GM12878 (cell line): ENCODE measurements at regions not wholly inside any gene's neighbourhood (a gene's known extent, or its start where the extent isn't known, plus 50 kb on each side); places are given as distances from the start of the nearest gene placed in this dataset.

ENCODE experiments used
- ATAC-seq: fragments of 200-7000 bp; cut with Tn5 transposase; 3 replicates; pipeline ENCODE4 v1.9.1; 2020; ENCODE audit warnings: mild to moderate bottlenecking, moderate library complexity
- BruUV-seq: library from RNA; stranded (reverse); fragments of 400-500 nt; replicated peaks from 2 replicates; lab custom pipeline; 2021; lab: Mats Ljungman, UMichigan
- CTCF ChIA-PET: fragments of 300-600 bp; sonication (Branson Sonifier 250); formaldehyde crosslinking; extraction: SDS; loops from one replicate; lab custom pipeline; 2021; ENCODE audit warnings: inconsistent platforms; lab: Yijun Ruan, JAX
- POLR2A ChIA-PET: fragments of 350-600 bp; formaldehyde crosslinking; extraction: SDS; loops from one replicate; lab custom pipeline; 2021; ENCODE audit warnings: inconsistent platforms; lab: Charles Lee
- RAD21 ChIA-PET: fragments of 300-600 bp; sonication (Branson Sonifier 250); formaldehyde crosslinking; loops from one replicate; lab custom pipeline; 2023; ENCODE audit warnings: antibody characterized with exemption; ENCODE audit not compliant: unreplicated experiment; lab: Charles Lee
- SMC1A ChIA-PET: fragments of 300-600 bp; sonication (Branson Sonifier 250); formaldehyde crosslinking; loops from one replicate; lab custom pipeline; 2023; ENCODE audit not compliant: unreplicated experiment, uncharacterized antibody; lab: Charles Lee
- DNase-seq: peaks from one replicate; pipeline ENCODE4 v3.0.0-alpha.2; 2011; ENCODE audit warnings: low read depth, low spot score
- FAIRE-seq: peaks from 3 replicates; lab custom pipeline; 2011; peaks lifted over from hg19 to GRCh38; lab: Jason Lieb, UNC
- H2AFZ ChIP-seq: 2 replicates; pipeline ENCODE4 v1.6.0; 2011; ENCODE audit warnings: low read depth, low read length, control low read depth; ENCODE audit not compliant: control insufficient read depth
- H3K27ac ChIP-seq: 2 replicates; pipeline ENCODE4 v1.5.1; 2011; ENCODE audit warnings: control low read depth; ENCODE audit not compliant: control insufficient read depth, insufficient read depth
- H3K27me3 ChIP-seq, 2 experiments: replicated peaks in 1 of 2; 2 replicates each; pipeline versions ENCODE4 v1.6.0 to v1.6.1; 2011; ENCODE audit warnings: low read length in 1 of 2; ENCODE audit not compliant: control insufficient read depth in 2 of 2, insufficient read depth in 2 of 2
- H3K36me3 ChIP-seq, 2 experiments: 2 replicates each; pipeline ENCODE4 v1.5.1; 2011; ENCODE audit warnings: low read length in 1 of 2; ENCODE audit not compliant: control insufficient read depth in 2 of 2, insufficient read depth in 2 of 2
- H3K4me1 ChIP-seq: 2 replicates; pipeline ENCODE4 v1.6.1; 2011; ENCODE audit warnings: mild to moderate bottlenecking, low read length, moderate library complexity, mixed read lengths; ENCODE audit not compliant: control insufficient read depth, insufficient read depth
- H3K4me2 ChIP-seq: 2 replicates; pipeline ENCODE4 v1.6.0; 2011; ENCODE audit warnings: control low read depth; ENCODE audit not compliant: control insufficient read depth, insufficient read depth
- H3K4me3 ChIP-seq: fragments of 200-600 bp; sonication (generic); 2 replicates; pipeline ENCODE4 v1.5.1; 2016
- H3K79me2 ChIP-seq: 2 replicates; pipeline ENCODE4 v1.6.0; 2011; ENCODE audit warnings: low read length; ENCODE audit not compliant: control insufficient read depth, insufficient read depth
- H3K9ac ChIP-seq: 2 replicates; pipeline ENCODE4 v1.8.0; 2011; ENCODE audit warnings: low read length, control low read depth, mixed read lengths; ENCODE audit not compliant: control insufficient read depth, insufficient read depth
- H3K9me3 ChIP-seq: replicated peaks from 3 replicates; pipeline ENCODE4 v1.5.1; 2011; ENCODE audit warnings: mild to moderate bottlenecking, low read length; ENCODE audit not compliant: control insufficient read depth, insufficient read depth
- H4K20me1 ChIP-seq: 2 replicates; pipeline ENCODE4 v1.6.0; 2011; ENCODE audit not compliant: control insufficient read depth, insufficient read depth
- CREM ChIP-seq: IDR thresholded peaks from 2 replicates; pipeline ENCODE4 v1.6.1; 2014; ENCODE audit warnings: antibody characterized with exemption, low read depth
- NFXL1 ChIP-seq: fragments of 450-650 bp; IDR thresholded peaks from 2 replicates; pipeline ENCODE4 v1.6.1; 2017; ENCODE audit warnings: antibody characterized with exemption, mild to moderate bottlenecking, borderline replicate concordance
- NFYA ChIP-seq: IDR thresholded peaks from 2 replicates; pipeline ENCODE4 v1.6.1; 2011; ENCODE audit warnings: low read depth, mild to moderate bottlenecking, low read length, improper control_type of control experiment, borderline replicate concordance
- SMARCA5 ChIP-seq: fragments of 450-650 bp; IDR thresholded peaks from 2 replicates; pipeline ENCODE4 v1.6.1; 2017; ENCODE audit warnings: mild to moderate bottlenecking
- YY1 ChIP-seq: IDR thresholded peaks from 2 replicates; pipeline ENCODE4 v1.6.1; 2011; ENCODE audit warnings: low read depth, mild to moderate bottlenecking, low read length
- WGBS: methylation state at CpG from one replicate; pipeline ENCODE4 v1.1.6; 2016; ENCODE audit warnings: low lambda C conversion rate; ENCODE audit not compliant: insufficient replicate concordance, insufficient coverage; ENCODE audit errors: missing lambda C conversion rate; 5-methylcytosine and 5-hydroxymethylcytosine counted together
- in situ Hi-C: fragments of 300-500 bp; cut with MboI; formaldehyde crosslinking; loops from 9 replicates; pipeline ENCODE4 v1.14.3; 2018; ENCODE audit warnings: mixed read lengths
- intact Hi-C: fragments of 100-400 bp; cut with micrococcal nuclease; formaldehyde crosslinking; loops from one replicate; pipeline ENCODE4 v1.14.2; 2022; ENCODE audit not compliant: unreplicated experiment
- TF ChIP-seq, protein P1 (sequence below): IDR thresholded peaks from 2 replicates; pipeline ENCODE4 v1.6.1; 2012; ENCODE audit warnings: mild to moderate bottlenecking, low read depth, low read length
- TF ChIP-seq, protein P2 (sequence below): fragments of 450-650 bp; IDR thresholded peaks from 2 replicates; pipeline ENCODE4 v1.6.1; 2018; ENCODE audit warnings: mild to moderate bottlenecking, low read depth, moderate library complexity; ENCODE audit not compliant: partially characterized antibody
- TF ChIP-seq, protein P3 (sequence below): IDR thresholded peaks from 2 replicates; pipeline ENCODE4 v1.6.1; 2012; ENCODE audit warnings: low read length, inconsistent platforms
- TF ChIP-seq, protein P4 (sequence below): fragments of 450-650 bp; IDR thresholded peaks from 2 replicates; pipeline ENCODE4 v1.6.1; 2016; ENCODE audit warnings: mild to moderate bottlenecking, moderate library complexity, borderline replicate concordance

DNA sequence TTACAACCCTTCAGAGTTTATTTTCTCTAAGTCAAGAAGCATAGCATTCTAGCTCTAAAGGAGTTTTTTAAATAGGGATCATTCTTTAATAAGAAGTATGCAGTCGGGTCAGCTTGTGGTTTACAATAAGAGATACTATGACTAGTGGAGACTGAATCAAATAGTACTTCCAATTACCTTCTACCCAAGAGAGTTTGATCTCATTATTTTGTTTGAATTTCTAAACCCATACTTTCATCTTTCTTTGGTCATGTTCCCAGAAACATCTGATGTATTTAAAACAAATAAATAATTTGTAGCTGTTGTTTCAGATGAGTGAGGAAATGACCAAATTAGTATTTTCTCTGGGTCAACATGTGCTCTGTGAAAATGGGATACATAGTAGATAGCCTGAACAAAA is 160.2 kb upstream of the CDH6 start:
- RAD21 ChIA-PET, result no interaction called here
- no TSS peak for BruUV-seq
- TF ChIP-seq, protein P1, sequence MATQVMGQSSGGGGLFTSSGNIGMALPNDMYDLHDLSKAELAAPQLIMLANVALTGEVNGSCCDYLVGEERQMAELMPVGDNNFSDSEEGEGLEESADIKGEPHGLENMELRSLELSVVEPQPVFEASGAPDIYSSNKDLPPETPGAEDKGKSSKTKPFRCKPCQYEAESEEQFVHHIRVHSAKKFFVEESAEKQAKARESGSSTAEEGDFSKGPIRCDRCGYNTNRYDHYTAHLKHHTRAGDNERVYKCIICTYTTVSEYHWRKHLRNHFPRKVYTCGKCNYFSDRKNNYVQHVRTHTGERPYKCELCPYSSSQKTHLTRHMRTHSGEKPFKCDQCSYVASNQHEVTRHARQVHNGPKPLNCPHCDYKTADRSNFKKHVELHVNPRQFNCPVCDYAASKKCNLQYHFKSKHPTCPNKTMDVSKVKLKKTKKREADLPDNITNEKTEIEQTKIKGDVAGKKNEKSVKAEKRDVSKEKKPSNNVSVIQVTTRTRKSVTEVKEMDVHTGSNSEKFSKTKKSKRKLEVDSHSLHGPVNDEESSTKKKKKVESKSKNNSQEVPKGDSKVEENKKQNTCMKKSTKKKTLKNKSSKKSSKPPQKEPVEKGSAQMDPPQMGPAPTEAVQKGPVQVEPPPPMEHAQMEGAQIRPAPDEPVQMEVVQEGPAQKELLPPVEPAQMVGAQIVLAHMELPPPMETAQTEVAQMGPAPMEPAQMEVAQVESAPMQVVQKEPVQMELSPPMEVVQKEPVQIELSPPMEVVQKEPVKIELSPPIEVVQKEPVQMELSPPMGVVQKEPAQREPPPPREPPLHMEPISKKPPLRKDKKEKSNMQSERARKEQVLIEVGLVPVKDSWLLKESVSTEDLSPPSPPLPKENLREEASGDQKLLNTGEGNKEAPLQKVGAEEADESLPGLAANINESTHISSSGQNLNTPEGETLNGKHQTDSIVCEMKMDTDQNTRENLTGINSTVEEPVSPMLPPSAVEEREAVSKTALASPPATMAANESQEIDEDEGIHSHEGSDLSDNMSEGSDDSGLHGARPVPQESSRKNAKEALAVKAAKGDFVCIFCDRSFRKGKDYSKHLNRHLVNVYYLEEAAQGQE, result no peak
- TF ChIP-seq NFXL1 (no peak), YY1 (no peak), CREM (no peak), NFYA (no peak), SMARCA5 (no peak)
- TF ChIP-seq, protein P2, sequence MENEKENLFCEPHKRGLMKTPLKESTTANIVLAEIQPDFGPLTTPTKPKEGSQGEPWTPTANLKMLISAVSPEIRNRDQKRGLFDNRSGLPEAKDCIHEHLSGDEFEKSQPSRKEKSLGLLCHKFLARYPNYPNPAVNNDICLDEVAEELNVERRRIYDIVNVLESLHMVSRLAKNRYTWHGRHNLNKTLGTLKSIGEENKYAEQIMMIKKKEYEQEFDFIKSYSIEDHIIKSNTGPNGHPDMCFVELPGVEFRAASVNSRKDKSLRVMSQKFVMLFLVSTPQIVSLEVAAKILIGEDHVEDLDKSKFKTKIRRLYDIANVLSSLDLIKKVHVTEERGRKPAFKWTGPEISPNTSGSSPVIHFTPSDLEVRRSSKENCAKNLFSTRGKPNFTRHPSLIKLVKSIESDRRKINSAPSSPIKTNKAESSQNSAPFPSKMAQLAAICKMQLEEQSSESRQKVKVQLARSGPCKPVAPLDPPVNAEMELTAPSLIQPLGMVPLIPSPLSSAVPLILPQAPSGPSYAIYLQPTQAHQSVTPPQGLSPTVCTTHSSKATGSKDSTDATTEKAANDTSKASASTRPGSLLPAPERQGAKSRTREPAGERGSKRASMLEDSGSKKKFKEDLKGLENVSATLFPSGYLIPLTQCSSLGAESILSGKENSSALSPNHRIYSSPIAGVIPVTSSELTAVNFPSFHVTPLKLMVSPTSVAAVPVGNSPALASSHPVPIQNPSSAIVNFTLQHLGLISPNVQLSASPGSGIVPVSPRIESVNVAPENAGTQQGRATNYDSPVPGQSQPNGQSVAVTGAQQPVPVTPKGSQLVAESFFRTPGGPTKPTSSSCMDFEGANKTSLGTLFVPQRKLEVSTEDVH, result no peak
- TF ChIP-seq, protein P3, sequence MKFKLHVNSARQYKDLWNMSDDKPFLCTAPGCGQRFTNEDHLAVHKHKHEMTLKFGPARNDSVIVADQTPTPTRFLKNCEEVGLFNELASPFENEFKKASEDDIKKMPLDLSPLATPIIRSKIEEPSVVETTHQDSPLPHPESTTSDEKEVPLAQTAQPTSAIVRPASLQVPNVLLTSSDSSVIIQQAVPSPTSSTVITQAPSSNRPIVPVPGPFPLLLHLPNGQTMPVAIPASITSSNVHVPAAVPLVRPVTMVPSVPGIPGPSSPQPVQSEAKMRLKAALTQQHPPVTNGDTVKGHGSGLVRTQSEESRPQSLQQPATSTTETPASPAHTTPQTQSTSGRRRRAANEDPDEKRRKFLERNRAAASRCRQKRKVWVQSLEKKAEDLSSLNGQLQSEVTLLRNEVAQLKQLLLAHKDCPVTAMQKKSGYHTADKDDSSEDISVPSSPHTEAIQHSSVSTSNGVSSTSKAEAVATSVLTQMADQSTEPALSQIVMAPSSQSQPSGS, result no peak
- TF ChIP-seq, protein P4, sequence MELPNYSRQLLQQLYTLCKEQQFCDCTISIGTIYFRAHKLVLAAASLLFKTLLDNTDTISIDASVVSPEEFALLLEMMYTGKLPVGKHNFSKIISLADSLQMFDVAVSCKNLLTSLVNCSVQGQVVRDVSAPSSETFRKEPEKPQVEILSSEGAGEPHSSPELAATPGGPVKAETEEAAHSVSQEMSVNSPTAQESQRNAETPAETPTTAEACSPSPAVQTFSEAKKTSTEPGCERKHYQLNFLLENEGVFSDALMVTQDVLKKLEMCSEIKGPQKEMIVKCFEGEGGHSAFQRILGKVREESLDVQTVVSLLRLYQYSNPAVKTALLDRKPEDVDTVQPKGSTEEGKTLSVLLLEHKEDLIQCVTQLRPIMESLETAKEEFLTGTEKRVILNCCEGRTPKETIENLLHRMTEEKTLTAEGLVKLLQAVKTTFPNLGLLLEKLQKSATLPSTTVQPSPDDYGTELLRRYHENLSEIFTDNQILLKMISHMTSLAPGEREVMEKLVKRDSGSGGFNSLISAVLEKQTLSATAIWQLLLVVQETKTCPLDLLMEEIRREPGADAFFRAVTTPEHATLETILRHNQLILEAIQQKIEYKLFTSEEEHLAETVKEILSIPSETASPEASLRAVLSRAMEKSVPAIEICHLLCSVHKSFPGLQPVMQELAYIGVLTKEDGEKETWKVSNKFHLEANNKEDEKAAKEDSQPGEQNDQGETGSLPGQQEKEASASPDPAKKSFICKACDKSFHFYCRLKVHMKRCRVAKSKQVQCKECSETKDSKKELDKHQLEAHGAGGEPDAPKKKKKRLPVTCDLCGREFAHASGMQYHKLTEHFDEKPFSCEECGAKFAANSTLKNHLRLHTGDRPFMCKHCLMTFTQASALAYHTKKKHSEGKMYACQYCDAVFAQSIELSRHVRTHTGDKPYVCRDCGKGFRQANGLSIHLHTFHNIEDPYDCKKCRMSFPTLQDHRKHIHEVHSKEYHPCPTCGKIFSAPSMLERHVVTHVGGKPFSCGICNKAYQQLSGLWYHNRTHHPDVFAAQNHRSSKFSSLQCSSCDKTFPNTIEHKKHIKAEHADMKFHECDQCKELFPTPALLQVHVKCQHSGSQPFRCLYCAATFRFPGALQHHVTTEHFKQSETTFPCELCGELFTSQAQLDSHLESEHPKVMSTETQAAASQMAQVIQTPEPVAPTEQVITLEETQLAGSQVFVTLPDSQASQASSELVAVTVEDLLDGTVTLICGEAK, result no peak

More for the DNA sequence above, 160.2 kb upstream of the CDH6 start:
- no peaks in the 10 kb centered on the region for H3K27me3 ChIP-seq
- H2AFZ ChIP-seq, result no peak overlapping the region
- 0% methylated on average over 1 of the region's 1 CpG for WGBS
- no peaks in the 10 kb centered on the region for H3K4me1 ChIP-seq
- FAIRE-seq (no peak), DNase-seq (no peak), ATAC-seq (no peak)
- no peak overlapping the region for H3K4me3 ChIP-seq
- H3K9me3 ChIP-seq, result no peaks in the 10 kb centered on the region
- ChIA-PET POLR2A (no interaction called here), SMC1A (interaction anchor here (1.3 to 1.7 kb wide), 2 partner anchors 10 to 15 kb away, joined by 4 to 5 read pairs; no protein-coding TSS in a partner anchor), CTCF (no interaction called here)
- H4K20me1 ChIP-seq, result no peaks in the 10 kb centered on the region
- H3K27ac ChIP-seq, result no peak overlapping the region
- intact Hi-C loops (no loop called here), in situ Hi-C loops (no loop called here)
- H3K79me2 ChIP-seq, result no peaks in the 10 kb centered on the region
- H3K4me2 ChIP-seq, result no peak overlapping the region
- no peak overlapping the region for H3K9ac ChIP-seq
- no peaks in the 10 kb centered on the region for H3K36me3 ChIP-seq
